ENCODE measurements at regions not wholly inside any gene's neighbourhood (a gene's known extent, or its start where the extent isn't known, plus 50 kb on each side); places are given as distances from the start of the nearest gene placed in this dataset.

DNA sequence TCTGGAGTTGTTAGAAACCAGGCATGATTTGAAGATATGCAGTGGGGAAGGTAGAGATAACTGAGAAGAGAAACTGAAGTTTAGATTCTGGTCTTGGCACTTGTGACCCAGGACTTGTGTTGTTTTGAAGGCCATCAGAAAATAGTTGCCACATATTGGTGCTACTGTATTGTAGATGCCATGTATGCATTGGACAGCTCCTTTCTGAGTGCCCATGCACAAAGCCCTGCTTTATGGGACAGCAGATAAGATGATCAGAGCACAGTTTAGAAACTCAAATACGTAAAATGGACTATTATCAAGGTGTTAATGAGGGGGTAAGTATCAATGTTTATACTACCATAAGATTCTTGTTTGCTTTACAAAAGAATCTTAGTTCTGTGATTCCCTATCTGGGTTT lies 84.9 kb downstream of the KIF4B start:
- no peak for ATAC-seq
- H3K9me3 Mint-ChIP-seq = no peaks in the 10 kb centered on the region
- no peaks in the 10 kb centered on the region for H3K4me1 Mint-ChIP-seq
- no peak overlapping the region for H3K4me3 Mint-ChIP-seq
- no peak for DNase-seq
- no peak overlapping the region for H3K27ac Mint-ChIP-seq
- H3K27me3 Mint-ChIP-seq = peaks cover 16% of the 10 kb centered on the region

DNA sequence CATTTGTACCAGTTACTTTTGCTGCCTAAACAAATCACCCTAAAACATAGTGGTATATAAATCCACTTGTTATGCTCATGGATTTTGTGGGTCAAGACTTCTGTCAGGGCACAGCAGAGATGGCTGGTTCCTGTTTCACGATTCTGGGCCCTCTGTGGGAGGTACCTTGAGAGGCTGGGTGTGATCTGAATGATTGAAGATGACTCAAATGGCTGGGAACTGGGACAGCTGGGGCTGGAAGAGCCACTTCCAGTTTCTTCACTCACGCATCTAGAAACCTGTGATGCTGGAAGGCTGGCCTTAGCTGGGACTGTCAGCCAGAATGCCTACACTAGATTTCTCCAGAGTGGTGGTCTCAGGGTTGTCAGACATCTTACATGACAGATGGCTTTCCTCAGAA lies 88.1 kb downstream of the KIF4B start:
- DNase-seq = no peak
- Mint-ChIP-seq H3K4me1 (no peaks in the 10 kb centered on the region), H3K9me3 (no peaks in the 10 kb centered on the region), H3K27me3 (no peaks in the 10 kb centered on the region), H3K27ac (no peak overlapping the region), H3K4me3 (no peak overlapping the region)
- no peak for ATAC-seq

DNA sequence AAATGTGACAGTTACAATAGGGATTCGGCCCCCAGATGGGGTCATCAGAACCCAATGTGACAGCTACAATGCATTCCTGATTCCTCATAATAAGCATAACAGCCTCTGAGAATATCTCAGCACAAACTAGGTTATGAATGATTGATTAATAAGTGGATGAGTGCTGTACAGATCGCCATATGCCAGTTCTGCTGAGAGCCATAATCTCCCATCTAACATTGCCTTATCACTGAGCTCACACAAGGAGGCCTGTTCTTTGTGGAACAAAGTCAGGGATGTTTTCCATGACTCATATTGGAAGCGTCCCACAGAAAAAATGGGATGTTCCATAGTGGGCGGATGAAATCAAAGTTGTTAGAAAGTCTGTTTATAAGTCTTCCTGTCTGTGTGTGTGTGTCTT lies 89.6 kb downstream of the KIF4B start:
- H3K27me3 Mint-ChIP-seq = no peaks in the 10 kb centered on the region
- ATAC-seq = no peak
- no peak overlapping the region for H3K27ac Mint-ChIP-seq
- H3K4me1 Mint-ChIP-seq = no peaks in the 10 kb centered on the region
- H3K4me3 Mint-ChIP-seq = no peak overlapping the region
- H3K9me3 Mint-ChIP-seq = no peaks in the 10 kb centered on the region
- no peak for DNase-seq

- DNase-seq (no peak), ATAC-seq (no peak)
- Mint-ChIP-seq H3K27ac (no peak overlapping the region), H3K4me1 (no peaks in the 10 kb centered on the region), H3K4me3 (no peak overlapping the region), H3K27me3 (peaks cover 5% of the 10 kb centered on the region), H3K9me3 (no peaks in the 10 kb centered on the region)
Observed at GRCh38 chr5:155104441-155104840, 90.9 kb downstream of the KIF4B start.

GRCh38 chr5:155106221-155106620 lies 92.7 kb downstream of the KIF4B start:
- Mint-ChIP-seq H3K27ac (no peak overlapping the region), H3K4me3 (no peak overlapping the region), H3K9me3 (no peaks in the 10 kb centered on the region), H3K4me1 (no peaks in the 10 kb centered on the region), H3K27me3 (peaks cover 5% of the 10 kb centered on the region)
- no peak for ATAC-seq
- no peak for DNase-seq

DNA sequence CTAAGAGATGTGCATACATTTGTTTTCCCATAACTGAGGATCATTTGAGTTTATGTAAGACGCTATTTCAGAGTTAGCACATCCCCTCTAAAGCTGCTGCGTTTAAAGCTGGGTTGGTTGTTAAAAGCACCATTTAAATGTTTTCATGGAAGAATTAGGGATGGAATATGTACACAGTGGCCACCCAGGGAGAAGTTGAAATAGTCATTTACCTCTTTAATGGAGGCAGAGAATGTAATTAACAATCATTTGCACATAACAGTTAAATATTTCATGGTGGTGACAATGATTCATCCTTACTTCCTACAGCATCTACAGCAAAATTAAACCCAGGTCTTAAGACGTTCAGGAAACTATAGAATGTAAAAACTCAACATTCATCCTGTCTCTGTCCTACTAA lies 100.3 kb downstream of the KIF4B start:
- Mint-ChIP-seq H3K4me1 (no peaks in the 10 kb centered on the region), H3K9me3 (no peaks in the 10 kb centered on the region), H3K4me3 (no peak overlapping the region), H3K27ac (no peak overlapping the region), H3K27me3 (no peaks in the 10 kb centered on the region)
- DNase-seq (no peak), ATAC-seq (no peak)

DNA sequence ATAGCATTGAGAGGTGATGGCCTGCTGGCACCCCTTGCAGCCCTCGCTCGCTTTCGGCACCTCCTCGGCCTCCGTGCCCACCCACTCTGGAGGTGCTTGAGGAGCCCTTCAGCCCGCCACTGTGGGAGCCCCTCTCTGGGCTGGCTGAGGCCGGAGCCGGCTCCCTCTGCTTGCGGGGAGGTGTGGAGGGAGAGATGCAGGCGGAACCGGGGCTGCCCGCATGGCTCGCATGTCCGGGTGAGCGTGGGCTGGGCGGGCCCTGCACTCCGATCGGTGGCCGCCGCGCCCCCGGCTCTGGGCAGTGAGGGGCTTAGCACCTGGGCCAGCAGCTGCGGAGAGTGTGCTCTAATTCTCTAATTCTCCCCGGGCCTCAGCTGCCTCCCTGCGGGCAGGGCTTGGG lies 101.1 kb downstream of the KIF4B start:
- H3K27me3 Mint-ChIP-seq = no peaks in the 10 kb centered on the region
- no peaks in the 10 kb centered on the region for H3K9me3 Mint-ChIP-seq

GRCh38 chr5:155116456-155117251 lies 103.1 kb downstream of the KIF4B start:
- no peak for DNase-seq
- H3K4me3 Mint-ChIP-seq = no peak overlapping the region
- no peaks in the 10 kb centered on the region for H3K27me3 Mint-ChIP-seq
- H3K27ac Mint-ChIP-seq = no peak overlapping the region
- H3K9me3 Mint-ChIP-seq = no peaks in the 10 kb centered on the region
- ATAC-seq = no peak
- H3K4me1 Mint-ChIP-seq = no peaks in the 10 kb centered on the region

More for the DNA sequence above, 101.1 kb downstream of the KIF4B start:
- no peaks in the 10 kb centered on the region for H3K4me1 Mint-ChIP-seq
- no peak overlapping the region for H3K27ac Mint-ChIP-seq
- no peak overlapping the region for H3K4me3 Mint-ChIP-seq
- DNase-seq (no peak), ATAC-seq (no peak)

DNA sequence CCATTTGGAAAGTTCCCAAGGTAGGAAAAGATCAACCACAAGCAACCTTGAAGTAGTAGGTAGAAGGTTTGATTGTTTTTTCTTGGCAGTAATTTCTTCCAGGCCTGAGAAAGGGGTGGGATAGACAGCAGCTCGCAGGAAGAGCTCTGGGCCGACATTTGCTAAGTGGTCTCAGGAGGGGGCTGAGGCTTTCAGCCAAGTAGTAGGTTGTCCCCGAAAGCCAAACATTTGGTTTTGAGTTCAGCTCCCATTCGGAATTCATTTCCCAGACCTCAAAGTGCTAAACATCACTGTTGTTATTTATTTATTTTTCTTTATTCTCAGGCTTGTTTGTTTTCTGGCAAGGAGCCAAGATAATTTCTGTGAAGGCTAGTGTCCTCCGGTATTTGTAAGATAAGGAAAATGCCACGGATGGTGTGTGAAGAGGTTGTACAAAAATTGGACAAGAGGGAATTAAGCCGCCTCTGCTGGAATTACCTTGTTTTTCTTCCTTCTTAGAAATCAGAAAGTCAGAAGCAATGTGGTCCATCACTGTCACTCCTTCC lies 112.1 kb downstream of the KIF4B start:
- Mint-ChIP-seq H3K27me3 (peaks cover 15% of the 10 kb centered on the region), H3K27ac (no peak overlapping the region), H3K9me3 (no peaks in the 10 kb centered on the region), H3K4me1 (no peaks in the 10 kb centered on the region), H3K4me3 (no peak overlapping the region)
- no peak for ATAC-seq
- no peak for DNase-seq

DNA sequence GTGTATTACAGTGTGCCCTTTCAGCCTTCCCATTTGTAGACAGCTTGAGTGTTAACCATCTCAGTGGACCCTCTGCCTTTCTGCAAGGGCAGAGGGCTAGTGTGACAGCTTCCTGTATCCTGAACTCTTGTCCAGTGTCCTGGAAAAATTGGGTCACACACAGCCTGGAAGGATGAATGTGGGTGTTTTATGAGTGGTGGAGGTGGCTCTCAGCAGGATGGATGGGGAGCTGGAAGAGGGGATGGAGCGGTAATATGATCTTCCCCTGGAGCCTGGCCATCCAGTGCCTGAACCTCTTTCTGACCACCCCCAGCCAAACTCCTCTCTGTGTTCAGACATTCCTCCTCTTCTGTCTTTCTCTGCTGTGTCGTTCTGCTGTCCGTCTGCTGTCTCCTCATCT lies 113.0 kb downstream of the KIF4B start:
- Mint-ChIP-seq H3K27me3 (peaks cover 15% of the 10 kb centered on the region), H3K4me1 (no peaks in the 10 kb centered on the region), H3K4me3 (no peak overlapping the region), H3K27ac (no peak overlapping the region), H3K9me3 (no peaks in the 10 kb centered on the region)
- no peak for ATAC-seq
- DNase-seq = no peak

GRCh38 chr5:155127552-155127951 lies 114.0 kb downstream of the KIF4B start:
- Mint-ChIP-seq H3K4me1 (no peaks in the 10 kb centered on the region), H3K9me3 (no peaks in the 10 kb centered on the region), H3K27ac (no peak overlapping the region), H3K4me3 (no peak overlapping the region), H3K27me3 (peaks cover 23% of the 10 kb centered on the region)
- ATAC-seq = no peak
- no peak for DNase-seq

DNA sequence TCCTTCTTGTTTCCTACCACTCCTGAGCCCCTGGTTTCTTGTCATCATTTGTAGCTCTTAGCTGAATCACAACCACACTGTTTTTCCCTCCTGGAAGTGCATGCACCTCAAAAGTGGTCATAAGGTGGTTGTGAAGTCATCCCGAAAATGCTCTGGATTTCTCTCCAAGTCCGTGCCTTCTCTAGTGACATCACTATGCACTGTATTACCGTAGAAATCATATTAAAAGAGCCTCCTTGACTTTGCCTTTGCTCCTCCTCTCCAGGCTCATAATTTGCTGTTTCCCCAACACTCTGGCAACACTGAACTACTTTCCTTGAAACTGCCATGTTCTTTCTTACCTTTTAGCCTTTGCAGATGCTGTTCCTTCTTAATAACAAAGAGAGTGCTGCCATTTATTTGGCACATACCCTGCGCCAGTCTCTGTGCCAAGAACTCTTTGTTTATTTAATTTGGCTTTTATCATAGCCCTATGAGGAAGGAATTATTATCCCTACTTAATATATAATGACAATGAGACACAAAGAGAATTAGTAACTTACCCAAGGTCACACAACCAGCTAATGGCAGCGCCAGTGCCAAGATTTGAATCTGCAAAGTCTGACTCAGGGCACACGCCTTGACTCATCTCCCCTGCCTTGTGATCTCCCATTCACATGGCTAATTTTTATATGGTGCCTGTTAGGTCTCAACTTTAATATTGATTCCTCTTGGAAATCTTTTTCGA lies 115.4 kb downstream of the KIF4B start:
- Mint-ChIP-seq H3K27ac (no peak overlapping the region), H3K9me3 (no peaks in the 10 kb centered on the region), H3K27me3 (peaks cover 26% of the 10 kb centered on the region), H3K4me3 (no peak overlapping the region), H3K4me1 (no peaks in the 10 kb centered on the region)
- no peak for DNase-seq
- ATAC-seq = no peak

- ATAC-seq (no peak), DNase-seq (no peak)
- Mint-ChIP-seq H3K27me3 (peaks cover 26% of the 10 kb centered on the region), H3K9me3 (no peaks in the 10 kb centered on the region), H3K4me1 (no peaks in the 10 kb centered on the region), H3K4me3 (no peak overlapping the region), H3K27ac (no peak overlapping the region)
Observed at GRCh38 chr5:155129513-155129880, 115.9 kb downstream of the KIF4B start.

DNA sequence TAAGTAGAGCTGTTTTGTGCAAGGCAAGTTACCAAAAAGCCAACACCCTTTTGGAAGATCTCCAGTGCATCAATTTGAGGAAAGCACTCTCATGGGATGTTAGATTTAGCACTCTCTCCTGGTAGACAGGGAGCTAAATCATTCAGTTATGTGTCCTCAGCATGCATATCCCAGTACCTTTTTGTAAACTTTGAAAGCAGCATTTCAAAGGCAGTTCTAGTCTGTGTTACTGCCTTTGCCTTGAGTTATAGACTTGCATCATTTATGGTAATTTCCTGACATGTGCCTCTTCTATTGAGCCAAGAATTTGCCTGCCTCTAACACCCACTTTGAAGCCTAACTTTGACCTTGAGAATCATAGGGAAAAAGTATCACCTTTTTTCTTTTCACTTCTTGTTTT lies 120.6 kb downstream of the KIF4B start:
- peaks cover 36% of the 10 kb centered on the region for H3K27me3 Mint-ChIP-seq
- no peak overlapping the region for H3K27ac Mint-ChIP-seq

DNA sequence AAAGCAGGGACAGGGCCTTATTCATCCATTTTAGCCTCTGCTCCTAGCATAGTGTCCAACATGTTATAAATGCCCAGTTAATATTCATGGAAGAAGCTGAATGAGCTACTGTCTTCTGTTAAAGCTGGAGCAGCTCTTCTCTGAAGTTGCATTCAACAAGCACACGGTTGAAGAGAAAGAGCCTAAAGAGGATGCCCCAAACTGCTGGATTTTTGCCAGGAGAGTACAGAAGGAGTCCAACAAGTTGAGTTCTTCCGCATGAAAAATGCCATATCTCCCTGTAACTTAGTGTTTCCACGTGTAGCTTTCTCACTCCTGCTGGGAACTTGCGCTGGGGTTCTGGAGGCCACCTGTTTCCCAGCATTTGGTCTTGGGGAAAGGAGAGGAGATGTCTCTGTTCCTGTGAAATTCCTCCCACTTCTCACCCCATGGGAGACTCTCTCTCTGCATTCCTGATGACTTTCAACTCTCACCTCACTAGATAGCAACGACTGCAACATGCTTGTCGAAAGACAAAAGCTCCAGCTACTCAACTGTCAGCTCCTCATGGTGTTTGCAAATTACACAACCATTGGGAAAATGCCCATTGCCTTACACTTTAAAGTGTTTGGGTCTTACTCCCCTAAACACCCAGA lies 122.8 kb downstream of the KIF4B start:
- Mint-ChIP-seq H3K27ac (no peak overlapping the region), H3K27me3 (peaks cover 42% of the 10 kb centered on the region), H3K4me1 (no peaks in the 10 kb centered on the region), H3K9me3 (no peaks in the 10 kb centered on the region), H3K4me3 (no peak overlapping the region)
- ATAC-seq (no peak), DNase-seq (no peak)

More for the DNA sequence above, 120.6 kb downstream of the KIF4B start:
- DNase-seq = no peak
- no peaks in the 10 kb centered on the region for H3K4me1 Mint-ChIP-seq
- no peak for ATAC-seq
- H3K9me3 Mint-ChIP-seq = no peaks in the 10 kb centered on the region
- H3K4me3 Mint-ChIP-seq = no peak overlapping the region

DNA sequence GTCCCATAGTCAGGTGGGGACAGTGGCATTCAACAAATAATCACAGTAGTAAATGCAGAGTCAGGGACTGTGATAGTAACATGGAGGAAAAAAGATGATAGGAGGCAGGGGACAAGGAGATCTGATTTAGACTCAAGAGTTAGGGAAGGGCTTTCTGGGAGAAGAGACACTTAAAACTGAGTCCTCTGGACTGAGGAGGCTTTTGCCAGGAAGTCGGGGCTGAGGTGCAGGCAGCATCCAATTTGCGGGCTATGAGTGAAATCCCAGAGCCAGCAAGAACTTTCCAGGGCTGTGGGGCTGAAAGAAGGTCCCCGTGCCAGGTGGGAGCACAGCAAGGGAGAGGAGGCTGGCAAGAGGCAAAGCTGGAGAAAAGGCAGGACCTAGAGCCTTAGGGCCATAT lies 124.1 kb downstream of the KIF4B start:
- no peak overlapping the region for H3K27ac Mint-ChIP-seq
- ATAC-seq (no peak), DNase-seq (no peak)
- peaks cover 33% of the 10 kb centered on the region for H3K27me3 Mint-ChIP-seq
- no peaks in the 10 kb centered on the region for H3K4me1 Mint-ChIP-seq
- H3K4me3 Mint-ChIP-seq = no peak overlapping the region
- H3K9me3 Mint-ChIP-seq = no peaks in the 10 kb centered on the region

Data from stimulated activated naive CD8-positive, alpha-beta T cell treated with anti-CD3 and anti-CD28 coated beads, Interleukin-15, amount 100 ng/mL, for 72 hours (primary cell).